ENCODE measurements at regions not wholly inside any gene's neighbourhood (a gene's known extent, or its start where the extent isn't known, plus 50 kb on each side); places are given as distances from the start of the nearest gene placed in this dataset.

DNA sequence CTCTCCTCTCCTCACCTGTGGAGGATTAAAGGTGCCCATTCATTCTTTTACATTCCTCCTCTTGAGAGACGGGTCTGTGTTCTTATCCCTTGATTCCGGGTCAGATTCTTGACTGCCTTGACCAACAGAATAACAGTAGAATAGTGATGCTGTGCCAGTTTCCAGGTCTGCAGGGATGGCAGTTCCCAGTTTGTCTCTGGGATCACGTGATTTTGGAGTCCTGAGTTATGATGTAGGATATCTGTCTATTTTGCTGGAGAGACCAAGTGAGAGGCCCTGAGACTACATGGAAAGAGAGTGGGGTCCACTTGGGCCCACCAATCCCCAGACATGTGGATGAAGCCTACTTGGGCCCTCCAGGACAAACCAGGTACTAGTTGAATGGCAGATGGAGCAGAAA is 142.8 kb downstream of the TTC8 start:
- Mint-ChIP-seq H3K4me3 (no peak overlapping the region), H3K27me3 (peaks cover 40% of the 10 kb centered on the region), H3K9me3 (ENCODE audit: insufficient read depth) (no peaks in the 10 kb centered on the region), H3K27ac (no peak overlapping the region), H3K4me1 (no peaks in the 10 kb centered on the region)
- H3K4me2 ChIP-seq (replicated peaks; ENCODE audit: low read depth, low read length, poor library complexity, severe bottlenecking): no peak overlapping the region
- H3K79me2 ChIP-seq (ENCODE audit: control insufficient read depth, insufficient read depth, low read length): no peaks in the 10 kb centered on the region
- H3K4me1 ChIP-seq (ENCODE audit: control insufficient read depth in 2 of 2, insufficient read depth in 2 of 2, low read length in 2 of 2): no peaks in the 10 kb centered on the region
- intact Hi-C loops (cut with micrococcal nuclease): no loop called here
- ChIA-PET CTCF (no interaction called here), POLR2A (no interaction called here)
- TF ChIP-seq EZH2 (IDR thresholded peaks at IDR 0.05; ENCODE audit: borderline replicate concordance, insufficient read depth, low read depth, low read length, poor library complexity, severe bottlenecking) (no peak), CTCF (IDR thresholded peaks at IDR 0.05) (no peak)
- DNase-seq (no peak), ATAC-seq (ENCODE audit: low read depth) (no peak)
- H3K27ac ChIP-seq (ENCODE audit: low read length in 2 of 2): no peak overlapping the region
- no peaks in the 10 kb centered on the region for H3K36me3 ChIP-seq (replicated peaks in 1 of 2; ENCODE audit: control extremely low read depth in 1 of 2, control insufficient read depth in 1 of 2, extremely low read depth in 1 of 2, insufficient read depth in 2 of 2, low read length in 1 of 2)
- H3K9me3 ChIP-seq (ENCODE audit: control extremely low read depth in 1 of 3, control insufficient read depth in 2 of 3, insufficient read depth in 1 of 3, low read length in 2 of 3): no peaks in the 10 kb centered on the region
- H3K9ac ChIP-seq (ENCODE audit: low read length): no peak overlapping the region
- H3K27me3 ChIP-seq (replicated peaks in 1 of 4; ENCODE audit: control extremely low read depth in 1 of 4, control insufficient read depth in 3 of 4, insufficient read depth in 4 of 4, low read length in 3 of 4): no peaks in the 10 kb centered on the region
- 40% methylated on average over 1 of the region's 3 CpGs for WGBS (ENCODE audit: insufficient coverage)
- no peak overlapping the region for H3K4me3 ChIP-seq (ENCODE audit: control extremely low read depth in 1 of 5, extremely low read depth in 1 of 5, insufficient read depth in 1 of 5, low read depth in 2 of 5, low read length in 4 of 5)
- no peak overlapping the region for H2AFZ ChIP-seq (ENCODE audit: insufficient read depth, low read depth, low read length, poor library complexity, severe bottlenecking)
- H4K20me1 ChIP-seq (ENCODE audit: control insufficient read depth, insufficient read depth, low read length, poor library complexity, severe bottlenecking): no peaks in the 10 kb centered on the region

DNA sequence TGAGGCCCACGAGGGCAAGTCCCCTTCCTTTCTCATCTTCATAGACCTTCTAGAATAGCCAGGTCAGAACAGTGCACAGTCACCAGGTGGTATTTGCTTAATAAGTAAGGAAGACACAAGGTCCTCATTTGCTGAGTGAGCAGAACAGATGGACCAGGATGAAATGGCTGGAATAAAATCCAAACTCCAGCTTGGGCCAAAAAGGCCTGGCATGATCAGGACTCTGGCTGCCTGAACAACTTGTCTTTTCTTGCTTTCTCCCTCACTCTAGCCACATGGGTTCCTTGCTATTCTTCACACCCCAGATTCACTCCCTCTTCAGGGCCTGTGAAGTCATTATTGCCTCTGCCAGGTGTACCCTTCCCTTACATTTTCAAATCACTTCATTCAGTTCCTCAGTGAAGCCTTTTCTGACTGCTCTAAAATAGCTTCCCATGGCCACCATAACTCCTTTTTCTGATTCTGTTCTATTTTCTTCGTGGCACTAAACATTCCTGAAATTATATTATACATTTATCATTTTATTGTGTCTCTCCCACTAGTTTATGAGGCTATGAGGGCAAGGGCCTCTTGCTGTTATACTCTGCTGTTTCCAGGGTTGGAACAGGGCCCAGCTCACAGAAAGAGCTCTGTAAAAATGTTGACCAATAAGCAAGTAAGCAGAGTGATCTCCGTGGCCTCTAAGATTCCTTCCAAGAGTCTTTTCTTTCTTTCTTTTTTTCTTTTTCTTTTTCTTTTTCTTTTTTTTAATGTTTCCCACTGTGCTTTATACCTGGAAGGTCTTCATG is 150.8 kb downstream of the TTC8 start:
- H4K20me1 ChIP-seq (ENCODE audit: control insufficient read depth, insufficient read depth, low read length, poor library complexity, severe bottlenecking): no peaks in the 10 kb centered on the region
- H3K9me3 ChIP-seq (ENCODE audit: control extremely low read depth in 1 of 3, control insufficient read depth in 2 of 3, insufficient read depth in 1 of 3, low read length in 2 of 3): no peaks in the 10 kb centered on the region
- CTCF ChIA-PET: no interaction called here
- no peak overlapping the region for H3K4me3 ChIP-seq (ENCODE audit: control extremely low read depth in 1 of 5, extremely low read depth in 1 of 5, insufficient read depth in 1 of 5, low read depth in 2 of 5, low read length in 4 of 5)
- no peak overlapping the region for H3K27ac Mint-ChIP-seq
- POLR2A ChIA-PET: no interaction called here
- H3K27me3 ChIP-seq (replicated peaks in 1 of 4; ENCODE audit: control extremely low read depth in 1 of 4, control insufficient read depth in 3 of 4, insufficient read depth in 4 of 4, low read length in 3 of 4): peaks cover 0 to 12% (median 9%) of the 10 kb centered on the region in 4 experiments
- ATAC-seq (ENCODE audit: low read depth): no peak
- TF ChIP-seq CTCF (IDR thresholded peaks at IDR 0.05) (no peak), EZH2 (IDR thresholded peaks at IDR 0.05; ENCODE audit: borderline replicate concordance, insufficient read depth, low read depth, low read length, poor library complexity, severe bottlenecking) (no peak)
- intact Hi-C loops (cut with micrococcal nuclease): no loop called here
- H3K27ac ChIP-seq (ENCODE audit: low read length in 2 of 2): no peak overlapping the region
- peaks cover 47% of the 10 kb centered on the region for H3K27me3 Mint-ChIP-seq
- no peaks in the 10 kb centered on the region for H3K4me1 ChIP-seq (ENCODE audit: control insufficient read depth in 2 of 2, insufficient read depth in 2 of 2, low read length in 2 of 2)
- no peak overlapping the region for H3K4me3 Mint-ChIP-seq
- H3K9ac ChIP-seq (ENCODE audit: low read length): no peak overlapping the region
- peaks cover 2% of the 10 kb centered on the region for H3K9me3 Mint-ChIP-seq (ENCODE audit: insufficient read depth)
- no peak for DNase-seq
- no peaks in the 10 kb centered on the region for H3K36me3 ChIP-seq (replicated peaks in 1 of 2; ENCODE audit: control extremely low read depth in 1 of 2, control insufficient read depth in 1 of 2, extremely low read depth in 1 of 2, insufficient read depth in 2 of 2, low read length in 1 of 2)
- H2AFZ ChIP-seq (ENCODE audit: insufficient read depth, low read depth, low read length, poor library complexity, severe bottlenecking): no peak overlapping the region
- H3K4me1 Mint-ChIP-seq: no peaks in the 10 kb centered on the region
- no peaks in the 10 kb centered on the region for H3K79me2 ChIP-seq (ENCODE audit: control insufficient read depth, insufficient read depth, low read length)
- H3K4me2 ChIP-seq (replicated peaks; ENCODE audit: low read depth, low read length, poor library complexity, severe bottlenecking): no peak overlapping the region
- no CpG with 5 or more reads among the region's 3 CpGs for WGBS (ENCODE audit: insufficient coverage)

All from B cell (primary cell).